ENCODE measurements at regions not wholly inside any gene's neighbourhood (a gene's known extent, or its start where the extent isn't known, plus 50 kb on each side); places are given as distances from the start of the nearest gene placed in this dataset.

GRCh38 chr2:180662941-180663471 lies 317.4 kb upstream of the UBE2E3 start:
- no peak overlapping the region for H3K27ac ChIP-seq
- no peak for TF ChIP-seq CTCF (conservative IDR thresholded peaks at IDR 0.05; ENCODE audit: low read depth)
- POLR2A ChIA-PET (ENCODE audit: low non-redundant PET): no interaction called here
- CTCF ChIA-PET: no interaction called here
- no peak for DNase-seq (ENCODE audit: low spot score)

- POLR2A ChIA-PET (ENCODE audit: low non-redundant PET): no interaction called here
- CTCF ChIA-PET: no interaction called here
- H3K27ac ChIP-seq: no peak overlapping the region
- peak; percentile 15 for DNase-seq (ENCODE audit: low spot score)
- TF ChIP-seq CTCF (conservative IDR thresholded peaks at IDR 0.05; ENCODE audit: low read depth): no peak
Measured at GRCh38 chr2:180662521-180662920, 317.9 kb upstream of the UBE2E3 start.

GRCh38 chr2:180661686-180662030 lies 318.7 kb upstream of the UBE2E3 start:
- POLR2A ChIA-PET (ENCODE audit: low non-redundant PET): no interaction called here
- DNase-seq (ENCODE audit: low spot score): no peak

DNA sequence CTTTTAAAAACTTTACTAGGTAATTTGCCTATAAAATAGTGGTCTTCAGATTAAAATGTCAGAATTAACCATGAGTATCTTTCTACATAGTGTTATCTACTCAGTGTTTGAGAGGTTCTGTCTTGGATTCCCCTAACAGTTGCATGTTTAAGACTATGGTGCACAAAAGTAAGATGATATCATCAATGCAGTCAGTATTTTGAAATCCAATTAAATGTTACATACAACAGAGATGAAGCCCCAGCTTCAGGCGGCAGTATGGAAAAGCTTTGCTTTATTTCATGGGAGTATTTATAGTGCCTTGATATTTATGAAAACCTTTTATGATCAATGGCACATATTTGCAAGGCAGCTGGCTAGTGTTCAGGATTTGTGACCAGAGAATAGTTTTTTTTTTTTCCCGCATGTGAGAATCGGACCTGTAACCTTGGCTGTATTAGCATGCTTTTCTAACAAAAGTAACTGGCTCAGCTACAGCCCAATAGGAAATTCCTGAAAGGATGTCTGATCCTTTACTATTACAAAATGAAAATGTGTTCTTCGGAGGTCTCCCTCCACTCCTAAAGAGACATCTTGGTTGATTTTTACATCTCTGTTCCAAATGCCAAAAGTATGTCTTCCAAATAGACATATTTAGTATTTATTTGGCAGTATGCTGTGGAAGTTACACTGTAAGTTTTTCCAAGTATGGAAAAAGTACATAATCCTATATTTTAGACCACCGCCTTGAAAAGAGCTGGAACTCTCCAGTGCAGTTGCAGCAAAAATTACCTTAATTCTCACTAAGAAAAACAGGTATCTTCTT lies 319.3 kb upstream of the UBE2E3 start:
- CTCF ChIA-PET: interaction anchor here (0.6 to 0.7 kb wide), 2 partner anchors 28 to 1412 kb away, joined by 5 to 6 read pairs; no protein-coding TSS in a partner anchor
- DNase-seq (ENCODE audit: low spot score): no peak
- no peak for TF ChIP-seq CTCF (conservative IDR thresholded peaks at IDR 0.05; ENCODE audit: low read depth)
- no peak overlapping the region for H3K27ac ChIP-seq
- POLR2A ChIA-PET (ENCODE audit: low non-redundant PET): no interaction called here

More at GRCh38 chr2:180661686-180662030, 318.7 kb upstream of the UBE2E3 start:
- H3K27ac ChIP-seq: no peak overlapping the region
- CTCF ChIA-PET: interaction anchor here (0.7 kb wide), 1 partner anchor 29 kb away, joined by 6 read pairs; no protein-coding TSS in a partner anchor
- no peak for TF ChIP-seq CTCF (conservative IDR thresholded peaks at IDR 0.05; ENCODE audit: low read depth)

GRCh38 chr2:180660207-180660606 lies 320.2 kb upstream of the UBE2E3 start:
- ChIA-PET POLR2A (ENCODE audit: low non-redundant PET) (no interaction called here), CTCF (no interaction called here)
- no peak for DNase-seq (ENCODE audit: low spot score)
- no peak overlapping the region for H3K27ac ChIP-seq
- no peak for TF ChIP-seq CTCF (conservative IDR thresholded peaks at IDR 0.05; ENCODE audit: low read depth)

DNA sequence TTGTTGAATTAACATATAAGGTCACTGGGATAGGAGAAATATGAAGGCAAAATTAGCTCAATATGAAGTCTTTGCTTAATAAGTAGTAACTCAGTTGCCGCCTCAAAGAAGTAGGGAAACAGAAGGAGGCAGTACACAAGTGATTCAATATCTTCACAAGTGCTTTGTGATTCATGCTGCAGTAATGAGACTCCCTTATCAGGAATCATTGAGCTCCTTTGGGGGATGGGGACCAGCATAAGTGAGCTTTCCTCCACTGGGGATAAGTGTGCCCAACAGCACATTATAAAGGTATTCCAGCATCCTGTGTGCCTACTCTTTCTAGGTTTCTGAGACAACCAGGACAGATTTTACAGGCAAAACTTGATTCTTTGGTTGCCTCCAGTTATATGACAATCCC lies 323.4 kb upstream of the UBE2E3 start:
- H3K27ac ChIP-seq: no peak overlapping the region
- POLR2A ChIA-PET (ENCODE audit: low non-redundant PET): no interaction called here
- TF ChIP-seq CTCF (conservative IDR thresholded peaks at IDR 0.05; ENCODE audit: low read depth): no peak
- CTCF ChIA-PET: interaction anchor here (0.6 kb wide), 1 partner anchor 309 kb away, joined by 4 read pairs; no protein-coding TSS in a partner anchor
- DNase-seq (ENCODE audit: low spot score): no peak
